A549 (cell line): ENCODE measurements at regions not wholly inside any gene's neighbourhood (a gene's known extent, or its start where the extent isn't known, plus 50 kb on each side); places are given as distances from the start of the nearest gene placed in this dataset.
"Not testable (repeated sequence)": the region's sequence is repeated elsewhere in the genome, so short reads cannot be mapped to it uniquely, and the experiment has no call there.

Experiments used
- ATAC-seq, 2 experiments: fragments of 200-7000 bp in 1 of 2; fragments of >200 bp in 1 of 2; cut with Nextera tagmentation in 1 of 2; cut with Tn5 transposase in 1 of 2; 3 replicates each; pipeline versions ENCODE4 v1.8.0 to v1.9.1; 2018 to 2020; ENCODE audit warnings: mild to moderate bottlenecking in 1 of 2, moderate library complexity in 1 of 2
- CTCF ChIA-PET: fragments of 300-600 bp; sonication (Branson Sonifier 250); formaldehyde crosslinking; extraction: SDS; loops from one replicate; lab custom pipeline; 2021; ENCODE audit warnings: antibody characterized with exemption, inconsistent platforms; lab: Yijun Ruan, JAX
- POLR2A ChIA-PET: fragments of 350-600 bp; formaldehyde crosslinking; extraction: SDS; loops from one replicate; lab custom pipeline; 2021; ENCODE audit warnings: antibody characterized with exemption, inconsistent platforms; lab: Yijun Ruan, JAX
- DNase-seq, 2 experiments: peaks; one replicate each; pipeline versions ENCODE4 v3.0.0 to v3.0.0-alpha.2; 2011 to 2016; ENCODE audit warnings: low read depth in 1 of 2, low spot score in 1 of 2
- FAIRE-seq: peaks from 2 replicates; lab custom pipeline; 2011; peaks lifted over from hg19 to GRCh38; lab: Jason Lieb, UNC
- H3K27ac ChIP-seq, 2 experiments: fragments of >200 bp; sonication (Bioruptor Twin); formaldehyde crosslinking; 3 replicates each; pipeline ENCODE4 v1.5.1; 2016 to 2017
- H3K4me1 ChIP-seq: fragments of >200 bp; sonication (Bioruptor Twin); formaldehyde crosslinking; 3 replicates; pipeline ENCODE4 v1.6.1; 2016
- H3K4me2 ChIP-seq: fragments of >200 bp; sonication (Bioruptor Twin); formaldehyde crosslinking; 3 replicates; pipeline ENCODE4 v1.6.1; 2016
- H3K4me3 ChIP-seq: fragments of >200 bp; sonication (Bioruptor Twin); formaldehyde crosslinking; 3 replicates; pipeline ENCODE4 v1.5.1; 2016
- H3K9me3 ChIP-seq: fragments of >200 bp; sonication (Bioruptor Twin); formaldehyde crosslinking; 3 replicates; pipeline ENCODE4 v1.6.1; 2016
- WGBS: methylation state at CpG from one replicate; pipeline ENCODE4 v1.1.6; 2017; ENCODE audit errors: missing lambda C conversion rate; 5-methylcytosine and 5-hydroxymethylcytosine counted together

- CTCF ChIA-PET, H3K4me3 ChIP-seq, POLR2A ChIA-PET, FAIRE-seq, H3K4me2 ChIP-seq, H3K9me3 ChIP-seq, H3K4me1 ChIP-seq, H3K27ac ChIP-seq: not testable (repeated sequence)
- 89% methylated on average over 2 of the region's 4 CpGs for WGBS
- ATAC-seq (peak; percentile 61 to 67; a peak in 3 of 6 replicates), DNase-seq (peak in 1 of 2 experiments; percentile 12)
Observed at GRCh38 chr16:21375334-21375733, 97.2 kb upstream of the CRYM start.

- WGBS = 89% methylated on average over 2 of the region's 2 CpGs
- DNase-seq, ATAC-seq, H3K27ac ChIP-seq, H3K4me2 ChIP-seq, H3K4me1 ChIP-seq, H3K9me3 ChIP-seq, CTCF ChIA-PET, FAIRE-seq, H3K4me3 ChIP-seq, POLR2A ChIA-PET: not testable (repeated sequence)
Observed at GRCh38 chr16:21373454-21373853, 95.4 kb upstream of the CRYM start.

DNA sequence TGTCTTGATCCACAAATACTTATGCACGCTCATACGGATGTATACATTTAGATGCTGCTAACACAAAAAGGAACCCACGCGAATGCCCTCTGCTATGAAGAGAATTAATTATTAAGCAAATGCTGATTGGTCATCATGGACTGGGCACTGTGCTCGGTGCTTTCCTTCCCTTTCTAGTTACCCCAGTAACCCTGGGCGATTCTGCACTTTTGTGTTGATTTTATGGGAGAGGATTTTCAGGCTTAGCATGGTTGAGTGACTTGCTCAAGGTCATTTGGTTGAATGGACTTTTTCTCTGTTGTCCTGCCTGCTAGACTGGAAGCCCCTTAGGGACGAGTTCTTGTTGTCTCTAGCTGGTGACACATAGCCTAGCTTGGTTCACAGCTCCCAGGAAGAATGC is 94.8 kb upstream of the CRYM start:
- ATAC-seq, CTCF ChIA-PET, DNase-seq, FAIRE-seq, H3K27ac ChIP-seq, H3K9me3 ChIP-seq, H3K4me3 ChIP-seq, H3K4me2 ChIP-seq, POLR2A ChIA-PET, H3K4me1 ChIP-seq: not testable (repeated sequence)
- WGBS = 73% methylated on average over 7 of the region's 7 CpGs

DNA sequence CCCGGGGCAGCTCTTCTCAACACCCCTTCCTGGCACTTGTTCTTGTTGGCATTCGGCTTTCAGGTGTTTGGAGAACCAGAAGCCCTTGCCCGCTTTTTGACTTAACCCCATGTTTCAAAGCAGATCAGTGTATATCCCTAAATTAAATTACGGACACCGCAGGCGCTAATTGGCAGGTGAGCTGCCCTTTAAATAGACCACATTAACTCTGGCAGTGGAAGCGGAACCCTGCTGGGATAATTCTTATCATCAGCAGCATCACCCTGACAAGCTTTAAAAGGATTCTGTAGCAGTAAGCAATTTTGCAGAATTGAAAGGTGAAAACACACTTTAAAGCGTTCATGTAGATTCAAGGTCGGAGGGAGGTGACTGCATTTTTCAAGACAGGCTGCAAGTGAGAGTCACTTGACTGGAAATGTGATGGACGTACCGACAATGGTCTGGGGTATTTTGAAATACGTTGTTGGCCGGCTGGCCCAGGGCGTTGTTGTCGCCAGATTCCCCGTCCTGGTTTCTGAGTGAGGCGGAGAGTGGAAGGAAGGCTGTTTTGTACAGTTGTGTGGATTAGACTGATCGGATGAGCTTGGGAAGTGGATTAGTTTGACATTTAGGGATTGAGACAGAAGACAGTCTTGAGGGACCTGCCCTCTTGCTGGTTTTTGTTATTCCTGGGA is 94.2 kb upstream of the CRYM start:
- H3K4me3 ChIP-seq, CTCF ChIA-PET, FAIRE-seq, H3K4me2 ChIP-seq, DNase-seq, H3K27ac ChIP-seq, H3K9me3 ChIP-seq, POLR2A ChIA-PET, H3K4me1 ChIP-seq, ATAC-seq: not testable (repeated sequence)
- WGBS = 92% methylated on average over 16 of the region's 18 CpGs

DNA sequence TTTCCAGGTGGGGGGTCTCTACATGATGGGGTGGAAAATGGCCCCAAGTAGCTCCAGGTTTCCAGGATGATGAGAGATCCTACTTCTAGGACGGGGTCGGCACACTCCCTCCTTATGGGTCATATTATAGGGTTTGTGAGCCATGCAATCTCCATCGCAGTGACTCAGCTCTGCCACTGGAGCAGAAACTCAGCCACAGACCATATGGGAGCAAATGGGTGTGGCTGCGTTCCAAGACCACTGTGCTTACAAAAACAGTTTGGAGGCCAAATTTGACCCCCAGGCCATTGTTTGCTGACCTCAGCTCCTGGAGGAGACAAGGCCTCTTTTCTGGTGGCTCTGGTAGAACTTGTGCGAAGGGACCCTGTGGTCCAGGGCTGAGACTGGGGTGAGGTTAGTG is 92.7 kb upstream of the CRYM start:
- CTCF ChIA-PET, H3K4me2 ChIP-seq, H3K4me1 ChIP-seq, FAIRE-seq, H3K9me3 ChIP-seq, H3K27ac ChIP-seq, H3K4me3 ChIP-seq, DNase-seq, POLR2A ChIA-PET: not testable (repeated sequence)
- peak in 1 of 2 experiments; percentile 51; a peak in 1 of 6 replicates for ATAC-seq
- WGBS = 93% methylated on average over 4 of the region's 5 CpGs

- H3K4me3 ChIP-seq, H3K27ac ChIP-seq, H3K4me2 ChIP-seq, CTCF ChIA-PET, ATAC-seq, DNase-seq, H3K4me1 ChIP-seq, FAIRE-seq, POLR2A ChIA-PET, H3K9me3 ChIP-seq: not testable (repeated sequence)
- 95% methylated on average over 4 of the region's 5 CpGs for WGBS
Observed at GRCh38 chr16:21368973-21369942, 91.2 kb upstream of the CRYM start.

- DNase-seq, CTCF ChIA-PET, FAIRE-seq, H3K27ac ChIP-seq, H3K4me1 ChIP-seq, POLR2A ChIA-PET, ATAC-seq, H3K4me2 ChIP-seq, H3K4me3 ChIP-seq, H3K9me3 ChIP-seq: not testable (repeated sequence)
- 81% methylated on average over 9 of the region's 9 CpGs for WGBS
Observed at GRCh38 chr16:21367733-21368421, 89.8 kb upstream of the CRYM start.

GRCh38 chr16:21366998-21367397 is 88.9 kb upstream of the CRYM start:
- FAIRE-seq, ATAC-seq, DNase-seq, H3K4me3 ChIP-seq, H3K9me3 ChIP-seq, CTCF ChIA-PET, POLR2A ChIA-PET, H3K4me2 ChIP-seq, H3K27ac ChIP-seq, H3K4me1 ChIP-seq: not testable (repeated sequence)
- WGBS = 83% methylated on average over 2 of the region's 2 CpGs

DNA sequence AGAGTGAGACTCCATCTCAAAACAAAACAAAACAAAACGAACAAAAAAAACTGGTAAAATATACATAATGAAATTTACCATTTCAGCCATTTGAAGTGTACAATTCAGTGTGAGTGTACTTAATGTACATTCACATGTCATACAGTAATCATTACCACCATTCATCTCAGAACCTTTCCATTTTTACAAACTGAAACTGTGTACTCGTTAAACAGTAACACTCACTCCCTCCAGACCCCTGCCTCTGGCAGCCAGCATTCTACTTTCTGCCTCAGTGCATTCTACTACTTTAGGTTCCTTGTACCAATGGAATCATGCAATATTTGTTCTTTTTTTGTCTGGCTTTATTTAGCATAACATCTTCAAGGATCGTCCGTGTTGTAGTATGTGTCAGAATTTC is 87.5 kb upstream of the CRYM start:
- H3K9me3 ChIP-seq, POLR2A ChIA-PET, H3K27ac ChIP-seq, ATAC-seq, H3K4me1 ChIP-seq, CTCF ChIA-PET, FAIRE-seq, H3K4me3 ChIP-seq, H3K4me2 ChIP-seq, DNase-seq: not testable (repeated sequence)
- 86% methylated on average over 4 of the region's 4 CpGs for WGBS
